ENCODE measurements at regions not wholly inside any gene's neighbourhood (a gene's known extent, or its start where the extent isn't known, plus 50 kb on each side); places are given as distances from the start of the nearest gene placed in this dataset.

GRCh38 chr20:22257912-22258311, 326.5 kb downstream of the FOXA2 start:
- no peak overlapping the region for H3K4me3 ChIP-seq
- DNase-seq, result no peak
- TF ChIP-seq POLR2A (IDR thresholded peaks at IDR 0.05) (no peak), POLR2AphosphoS5 (IDR thresholded peaks at IDR 0.05) (no peak), EP300 (IDR thresholded peaks at IDR 0.05) (no peak), CTCF (IDR thresholded peaks at IDR 0.05) (no peak)
- no peaks in the 10 kb centered on the region for H3K9me3 ChIP-seq
- H3K27me3 ChIP-seq, result peaks cover 0 to 5% (median 0%) of the 10 kb centered on the region in 3 donors
- WGBS, 2 donors, result 83 to 88% methylated on average over 6 of the region's 6 CpGs
- peaks cover 0 to 20% (median 11%) of the 10 kb centered on the region in 4 donors for H3K4me1 ChIP-seq
- H3K36me3 ChIP-seq, result no peaks in the 10 kb centered on the region
- H3K27ac ChIP-seq, result no peak overlapping the region
- intact Hi-C loops (cut with DNase I), result no loop called here

- intact Hi-C loops (cut with DNase I), result no loop called here
- 32 to 38% methylated on average over 5 of the region's 5 CpGs for WGBS, 2 donors
- peaks cover 0 to 20% (median 0%) of the 10 kb centered on the region in 3 donors for H3K27me3 ChIP-seq
- no peak overlapping the region for H3K4me3 ChIP-seq
- no peak for DNase-seq
- no peak overlapping the region for H3K27ac ChIP-seq
- H3K36me3 ChIP-seq, result no peaks in the 10 kb centered on the region
- H3K9me3 ChIP-seq, result no peaks in the 10 kb centered on the region
- H3K4me1 ChIP-seq, result no peaks in the 10 kb centered on the region
- no peak for TF ChIP-seq EP300 (IDR thresholded peaks at IDR 0.05)
- peak in 2 of 4 experiments; percentile 18 to 36 for TF ChIP-seq CTCF (IDR thresholded peaks at IDR 0.05)
Observed at GRCh38 chr20:22248051-22248667, 336.2 kb downstream of the FOXA2 start.

GRCh38 chr20:22245139-22245538, 339.2 kb downstream of the FOXA2 start:
- H3K27me3 ChIP-seq, result peaks cover 0 to 22% (median 0%) of the 10 kb centered on the region in 3 donors
- no peak for DNase-seq
- no peaks in the 10 kb centered on the region for H3K4me1 ChIP-seq
- intact Hi-C loops (cut with DNase I), result no loop called here
- TF ChIP-seq POLR2AphosphoS5 (IDR thresholded peaks at IDR 0.05) (no peak), POLR2A (IDR thresholded peaks at IDR 0.05) (no peak), EP300 (IDR thresholded peaks at IDR 0.05) (no peak), CTCF (IDR thresholded peaks at IDR 0.05) (no peak)
- H3K27ac ChIP-seq, result no peak overlapping the region
- no peak overlapping the region for H3K4me3 ChIP-seq
- no peaks in the 10 kb centered on the region for H3K36me3 ChIP-seq
- 42 to 61% methylated on average over 3 of the region's 3 CpGs for WGBS, 2 donors
- no peaks in the 10 kb centered on the region for H3K9me3 ChIP-seq

GRCh38 chr20:22243067-22243466, 341.3 kb downstream of the FOXA2 start:
- no peaks in the 10 kb centered on the region for H3K4me1 ChIP-seq
- no peak overlapping the region for H3K4me3 ChIP-seq
- DNase-seq, result no peak
- no peak overlapping the region for H3K27ac ChIP-seq
- no peak for TF ChIP-seq EP300 (IDR thresholded peaks at IDR 0.05)
- TF ChIP-seq POLR2AphosphoS5 (IDR thresholded peaks at IDR 0.05), result no peak
- no peak for TF ChIP-seq POLR2A (IDR thresholded peaks at IDR 0.05)
- TF ChIP-seq CTCF (IDR thresholded peaks at IDR 0.05), result no peak
- 67 to 72% methylated on average over 5 of the region's 5 CpGs for WGBS, 2 donors
- H3K9me3 ChIP-seq, result no peaks in the 10 kb centered on the region
- intact Hi-C loops (cut with DNase I), result no loop called here
- H3K36me3 ChIP-seq, result no peaks in the 10 kb centered on the region
- peaks cover 0 to 23% (median 0%) of the 10 kb centered on the region in 3 donors for H3K27me3 ChIP-seq

- no peaks in the 10 kb centered on the region for H3K4me1 ChIP-seq
- no peak overlapping the region for H3K4me3 ChIP-seq
- no peaks in the 10 kb centered on the region for H3K36me3 ChIP-seq
- intact Hi-C loops (cut with DNase I), result no loop called here
- TF ChIP-seq EP300 (IDR thresholded peaks at IDR 0.05) (no peak), POLR2A (IDR thresholded peaks at IDR 0.05) (no peak), CTCF (IDR thresholded peaks at IDR 0.05) (no peak), POLR2AphosphoS5 (IDR thresholded peaks at IDR 0.05) (no peak)
- H3K9me3 ChIP-seq, result no peaks in the 10 kb centered on the region
- no peak overlapping the region for H3K27ac ChIP-seq
- DNase-seq, result no peak
- peaks cover 0 to 14% (median 0%) of the 10 kb centered on the region in 3 donors for H3K27me3 ChIP-seq
- WGBS, 2 donors, result 89 to 96% methylated on average over 1 of the region's 1 CpG
Observed at GRCh38 chr20:22241609-22242008, 342.8 kb downstream of the FOXA2 start.

Data from sigmoid colon (tissue), 6 donors.